Mucosa of gallbladder (tissue), 1 donor: ENCODE measurements at regions not wholly inside any gene's neighbourhood (a gene's known extent, or its start where the extent isn't known, plus 50 kb on each side); places are given as distances from the start of the nearest gene placed in this dataset.

Experiments
- DNase-seq: peaks from one replicate; pipeline ENCODE4 v3.0.0-alpha.2; 2020; ENCODE audit warnings: low spot score
- donor health status: DM: no; HTN: no; CAD: no.

DNA sequence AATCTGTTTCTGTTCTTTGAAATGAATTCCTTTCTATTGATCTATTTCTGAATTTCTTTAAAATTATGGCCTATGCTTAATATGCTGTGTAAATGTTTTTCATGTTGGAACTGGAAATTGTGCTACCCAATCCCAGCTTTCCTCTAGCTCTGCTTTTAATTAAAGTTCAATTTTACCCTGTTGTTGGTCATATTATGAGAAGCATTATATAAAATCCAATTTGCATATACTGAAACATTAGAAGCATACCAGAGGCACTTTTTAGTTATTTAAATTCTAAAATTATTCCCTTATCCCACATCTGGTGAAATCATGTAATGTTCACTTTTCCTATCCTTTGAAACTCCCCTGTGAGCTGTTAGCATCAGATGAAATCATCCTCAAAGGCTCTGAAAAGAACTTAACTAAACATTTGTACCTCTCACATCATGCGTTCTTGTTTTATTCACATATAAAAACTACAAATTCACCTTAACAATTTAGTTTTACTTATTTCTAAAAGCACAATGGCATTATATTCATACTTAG, 160.6 kb upstream of the COL21A1 start:
- DNase-seq, result no peak

DNA sequence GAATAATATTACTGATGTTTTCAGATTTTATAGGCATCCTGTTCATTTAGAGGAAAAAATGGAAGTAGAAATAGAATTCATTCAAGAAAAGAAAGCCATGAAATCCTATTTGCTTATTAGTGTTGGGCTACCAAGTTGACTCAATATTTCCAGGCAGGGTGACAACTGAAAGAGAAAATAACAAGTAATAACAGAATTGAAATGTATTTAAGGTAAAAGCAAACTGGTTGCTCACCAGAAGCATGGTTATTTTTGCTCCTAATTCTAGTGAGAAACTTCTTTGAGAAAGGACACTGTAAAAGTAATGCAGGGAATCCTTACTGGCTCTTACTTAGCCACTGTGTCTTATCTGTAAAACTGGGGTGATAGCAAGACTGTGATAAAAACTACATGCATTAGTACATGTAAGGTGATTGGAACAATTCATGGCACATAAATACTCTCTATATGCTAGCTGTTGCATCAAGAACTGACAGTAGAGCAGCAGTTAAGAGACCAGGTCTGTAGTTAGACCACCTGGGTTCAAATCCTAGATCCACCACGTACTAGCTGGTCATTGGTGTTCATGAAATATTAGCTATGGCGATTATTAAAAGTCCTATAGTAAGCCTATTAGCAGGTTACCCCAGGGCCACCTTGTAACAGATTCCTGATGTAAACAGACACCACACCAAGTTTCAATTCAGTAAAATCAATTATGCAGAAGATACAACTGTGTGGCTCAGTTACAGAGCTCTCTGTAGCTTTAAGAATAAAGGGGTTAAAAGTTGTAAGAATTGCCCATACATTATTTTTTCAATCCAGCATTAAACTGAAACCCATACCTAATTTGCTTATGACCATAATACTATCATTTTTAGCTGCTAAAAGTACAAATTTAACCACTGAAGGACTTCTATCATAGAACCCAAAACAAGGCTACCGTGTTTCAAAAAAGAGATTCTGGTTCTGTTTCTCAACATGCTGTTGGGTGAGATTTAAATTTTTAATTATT, 159.2 kb upstream of the COL21A1 start:
- no peak for DNase-seq

DNA sequence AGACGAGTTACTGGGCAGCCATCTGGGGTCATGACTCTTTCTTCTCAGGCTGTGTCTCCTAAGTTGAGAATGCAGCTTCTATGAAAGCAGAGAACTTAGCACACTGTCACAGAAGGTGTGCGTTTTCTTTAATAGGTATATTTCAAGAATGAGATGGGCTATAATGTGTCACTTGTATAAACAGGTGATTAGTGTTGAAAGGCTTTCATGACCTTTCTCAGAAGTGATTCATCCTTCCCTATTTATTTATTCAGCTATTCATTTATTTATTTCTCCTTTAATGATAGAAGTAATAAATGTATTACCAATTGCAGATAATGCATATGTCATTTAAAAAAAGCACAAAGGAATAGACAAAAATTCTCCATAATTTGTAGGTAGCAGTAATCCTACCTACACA, 157.2 kb upstream of the COL21A1 start:
- DNase-seq, result no peak

DNA sequence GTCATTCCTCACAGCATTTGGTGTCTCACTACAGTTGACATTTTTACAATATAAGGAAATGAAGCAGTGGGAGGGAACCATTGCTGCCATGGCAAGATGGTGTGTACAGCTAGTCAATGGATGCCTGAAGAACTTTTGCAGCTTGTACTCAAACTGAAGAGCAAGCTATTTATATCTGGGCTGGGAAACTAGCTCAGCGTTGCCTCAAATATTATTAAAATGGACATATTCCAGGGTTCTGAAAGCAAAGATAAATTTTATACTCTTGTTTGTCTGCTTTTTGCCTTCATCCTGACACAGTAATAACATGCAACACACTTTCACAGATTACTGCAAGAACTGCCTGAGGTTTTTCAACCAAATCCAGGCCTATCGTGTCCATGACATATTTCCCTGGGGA, 156.4 kb upstream of the COL21A1 start:
- DNase-seq, result no peak

DNA sequence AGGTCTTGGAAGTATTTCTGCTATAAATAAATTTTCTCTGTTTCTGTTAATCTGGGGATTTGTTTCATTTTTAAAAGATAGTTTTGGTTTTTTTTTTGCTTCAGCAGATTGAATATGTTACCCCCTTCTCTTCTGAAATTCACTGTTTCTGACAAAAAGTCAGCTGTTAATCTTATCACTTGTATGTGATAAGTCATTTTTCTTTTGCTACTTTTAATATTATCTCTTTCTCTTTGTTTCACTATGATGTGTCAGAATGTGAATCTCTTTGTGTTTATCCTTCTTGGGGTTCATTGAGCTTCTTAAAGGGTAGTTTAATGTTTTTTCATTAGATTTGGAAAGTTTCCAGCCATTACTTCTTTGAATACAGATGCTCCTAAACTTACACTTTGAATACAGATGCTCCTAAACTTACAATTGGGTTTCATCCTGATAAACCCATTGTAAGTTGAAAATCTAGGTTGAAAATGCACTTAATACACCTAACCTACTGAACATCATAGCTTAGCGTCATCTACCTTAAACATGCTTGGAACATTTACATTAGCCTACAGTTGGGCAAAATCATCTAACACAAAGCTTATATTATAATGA, 154.2 kb upstream of the COL21A1 start:
- no peak for DNase-seq

DNA sequence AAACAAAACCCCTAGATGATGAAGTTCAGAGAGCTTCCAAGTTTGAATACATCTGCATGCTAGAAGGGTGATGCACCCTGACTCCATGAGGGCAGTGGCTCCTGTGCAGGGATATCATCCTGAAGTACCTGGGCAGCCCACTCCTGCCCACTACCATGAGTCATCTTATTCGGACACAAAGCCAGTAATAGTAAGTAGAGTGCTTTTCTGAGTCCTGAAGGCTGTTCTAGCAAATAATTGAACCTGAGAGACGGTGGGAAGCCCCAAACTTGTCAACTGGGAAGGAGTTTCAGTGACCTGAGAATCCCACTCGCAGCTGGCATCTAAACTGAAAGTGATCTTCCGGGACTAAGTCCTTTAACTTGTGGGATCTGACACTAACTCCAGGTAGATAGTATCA, 152.9 kb upstream of the COL21A1 start:
- no peak for DNase-seq

DNA sequence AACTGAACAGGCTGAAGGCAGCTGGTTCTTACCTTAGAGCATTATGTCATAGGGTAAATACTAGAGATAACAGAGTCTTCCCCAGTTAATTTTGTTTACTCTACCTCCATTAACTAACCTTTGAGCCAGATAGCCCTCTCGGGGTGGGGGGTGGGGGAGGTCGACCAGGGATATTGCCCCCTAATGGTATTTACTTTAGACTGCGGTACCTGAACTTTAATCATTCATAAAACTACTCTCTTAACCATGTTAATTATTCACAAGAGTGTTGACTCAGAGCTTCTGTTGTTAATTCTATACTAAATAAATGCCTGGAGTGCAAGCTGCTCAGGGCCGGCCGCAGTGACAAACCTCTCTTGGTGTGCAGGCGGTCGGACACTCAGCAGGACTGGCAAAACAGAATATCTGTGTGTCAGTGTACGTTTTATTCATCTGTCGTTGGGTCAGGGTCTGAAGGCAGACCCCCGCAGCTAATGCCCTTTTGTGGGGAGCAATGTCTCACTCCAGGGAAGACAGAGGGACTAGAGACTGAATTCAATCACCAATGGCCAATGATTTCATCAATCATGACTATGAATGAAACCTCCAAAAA, 152.4 kb upstream of the COL21A1 start:
- peak; percentile 30 for DNase-seq

DNA sequence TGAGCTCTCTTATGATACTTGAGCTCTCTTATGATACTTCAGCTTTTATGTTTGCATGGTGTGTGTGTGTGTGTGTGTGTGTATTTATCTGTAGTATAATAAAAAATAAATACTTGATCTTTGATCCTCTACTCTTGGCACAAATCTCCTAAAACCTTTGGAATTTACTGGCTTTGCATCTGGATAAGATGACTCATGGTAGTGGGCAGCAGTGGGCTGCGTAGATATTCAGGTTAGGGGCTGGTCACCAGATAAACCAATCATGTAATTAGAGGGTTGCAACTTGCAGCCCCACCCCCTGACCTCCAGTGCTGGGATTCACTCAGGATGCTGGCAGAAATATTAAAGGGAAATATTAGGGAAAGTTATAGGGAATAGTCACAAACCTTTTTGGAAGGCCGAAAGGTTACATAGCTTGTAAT, 151.9 kb upstream of the COL21A1 start:
- DNase-seq, result no peak

DNA sequence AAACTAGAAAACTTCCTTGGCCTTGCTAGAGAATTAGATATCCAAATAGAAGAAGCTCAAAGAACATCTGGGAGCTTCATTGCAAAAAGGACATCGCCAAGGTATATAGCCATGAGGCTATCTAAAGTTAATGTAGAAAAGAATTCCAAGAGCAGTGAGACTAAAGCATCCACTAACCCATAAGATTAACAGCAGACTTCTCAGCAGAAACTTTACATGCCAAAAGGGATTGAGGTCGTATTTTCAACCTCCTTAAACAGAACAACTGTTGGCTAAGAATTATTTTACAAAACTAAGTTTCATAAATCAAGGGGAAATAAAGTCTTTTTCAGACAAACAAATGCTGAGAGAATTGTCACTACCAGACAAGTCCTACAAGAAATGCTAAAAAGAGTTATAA, 149.1 kb upstream of the COL21A1 start:
- no peak for DNase-seq

DNA sequence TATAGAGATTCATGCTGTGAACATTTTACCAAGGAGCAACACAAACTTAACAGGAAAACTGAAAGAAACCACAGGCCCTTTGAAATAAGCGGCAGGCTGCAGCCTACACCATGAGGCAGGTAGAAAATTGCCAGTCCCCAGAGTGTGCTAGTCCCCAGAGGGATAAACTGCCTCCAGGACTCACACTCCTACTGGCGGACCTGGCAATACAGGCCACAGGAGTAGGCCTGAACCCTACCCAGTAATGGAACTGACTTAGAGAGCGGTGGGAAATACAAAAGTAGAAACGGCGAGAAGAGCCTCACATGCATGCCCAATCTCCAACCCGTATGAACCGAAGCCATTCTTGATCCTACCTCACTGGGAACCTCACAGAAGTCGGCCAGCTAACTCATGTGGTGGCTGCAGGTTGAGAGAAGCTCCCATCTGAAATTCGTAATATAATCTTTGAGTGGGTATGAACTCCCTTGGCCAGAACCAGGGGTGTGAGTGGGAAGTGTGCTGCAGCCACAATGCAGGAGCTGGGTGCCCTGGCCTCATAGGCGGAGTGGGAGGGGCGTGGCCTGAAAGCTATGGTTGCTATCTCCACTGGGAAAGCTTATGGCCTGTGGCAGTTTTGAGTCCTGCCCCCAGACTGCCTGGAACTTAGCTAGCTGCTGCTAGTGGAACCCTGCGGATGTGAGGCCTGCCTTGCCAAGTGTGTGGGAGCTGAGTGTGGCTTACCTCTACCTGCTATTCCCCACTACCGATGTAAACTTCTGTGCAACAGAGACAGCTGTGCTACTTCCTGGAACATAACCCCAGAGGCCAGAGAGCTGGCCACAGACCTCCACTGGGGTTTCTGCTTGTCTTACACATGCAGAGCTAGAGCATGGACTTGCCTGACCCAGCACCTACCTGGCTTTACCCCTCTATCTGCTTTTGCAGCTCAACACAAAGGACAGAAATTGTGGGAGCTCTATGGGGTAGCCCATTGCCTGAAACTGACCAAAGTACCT, 146.5 kb upstream of the COL21A1 start:
- DNase-seq, result no peak

DNA sequence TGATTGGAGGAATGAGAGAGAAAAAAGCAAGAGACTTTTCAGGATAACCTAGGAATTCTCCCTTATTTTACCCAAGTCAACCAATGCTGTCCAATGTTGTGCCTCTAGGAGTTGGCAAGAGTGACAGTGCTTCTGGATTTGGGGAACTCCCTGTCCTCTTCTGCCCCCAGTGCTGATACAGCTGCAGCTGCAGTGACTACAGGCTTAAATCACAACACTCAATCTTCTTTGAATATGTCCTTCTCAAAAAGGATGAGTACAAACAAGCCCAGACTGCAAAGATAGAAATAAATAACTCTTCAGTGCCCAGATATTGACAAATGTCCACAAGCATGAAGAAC, 141.0 kb upstream of the COL21A1 start:
- no peak for DNase-seq

DNA sequence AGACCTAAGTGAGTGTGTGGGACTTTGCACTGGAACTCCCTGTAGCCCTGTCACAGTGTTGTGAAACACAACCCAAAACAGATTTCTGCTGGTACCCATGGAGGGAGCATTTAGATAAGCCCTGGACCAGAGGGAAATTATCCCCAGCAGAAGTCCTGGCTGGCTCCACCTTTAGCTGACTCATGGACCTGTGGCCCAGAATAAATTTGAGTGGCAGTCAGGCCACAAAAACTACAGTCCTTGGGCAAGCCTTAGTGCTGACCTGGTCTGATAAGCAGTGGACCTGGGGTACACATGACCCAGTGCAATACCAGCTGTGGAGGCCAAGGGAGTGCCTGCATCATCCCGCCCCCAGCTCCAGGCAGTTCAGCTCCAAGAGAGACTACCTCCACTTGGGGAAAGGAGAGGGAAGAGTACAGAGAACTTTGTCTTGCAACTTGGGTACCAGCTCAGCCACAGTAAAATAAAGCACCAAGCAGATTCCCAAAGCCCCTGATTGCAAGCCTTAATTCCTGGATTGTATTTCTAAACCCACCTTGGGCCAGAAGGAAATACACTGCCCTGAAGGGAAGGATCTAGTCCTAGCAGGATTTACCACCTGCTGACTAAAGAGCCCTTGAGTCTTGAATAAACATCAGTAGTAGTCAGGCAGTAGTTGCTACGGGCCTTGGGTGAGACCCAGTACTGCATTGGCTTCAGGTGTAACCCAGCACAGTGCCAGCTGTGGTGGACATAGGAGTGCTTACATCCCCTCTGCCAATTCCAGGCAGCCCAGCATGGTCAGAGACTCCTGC, 140.4 kb upstream of the COL21A1 start:
- no peak for DNase-seq

DNA sequence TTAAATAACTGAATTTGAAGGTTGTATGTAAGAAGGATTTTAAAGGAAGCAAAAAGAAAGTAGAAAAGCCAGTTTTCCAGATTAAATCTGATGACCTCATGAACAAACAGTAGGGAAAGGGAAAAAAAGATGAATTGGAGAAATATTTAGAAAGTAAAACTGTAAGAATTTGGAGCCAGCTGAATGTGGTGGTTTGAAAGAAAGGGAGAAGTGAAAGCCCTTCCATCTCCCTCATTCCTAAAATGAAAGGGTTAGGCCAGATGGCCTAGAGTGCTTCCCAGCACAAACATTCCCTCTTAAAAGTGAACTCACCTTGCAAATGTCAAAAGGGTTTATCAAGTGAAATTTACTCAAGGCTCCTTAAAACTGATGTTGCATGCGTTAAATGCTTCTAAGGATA, 139.3 kb upstream of the COL21A1 start:
- DNase-seq, result no peak

DNA sequence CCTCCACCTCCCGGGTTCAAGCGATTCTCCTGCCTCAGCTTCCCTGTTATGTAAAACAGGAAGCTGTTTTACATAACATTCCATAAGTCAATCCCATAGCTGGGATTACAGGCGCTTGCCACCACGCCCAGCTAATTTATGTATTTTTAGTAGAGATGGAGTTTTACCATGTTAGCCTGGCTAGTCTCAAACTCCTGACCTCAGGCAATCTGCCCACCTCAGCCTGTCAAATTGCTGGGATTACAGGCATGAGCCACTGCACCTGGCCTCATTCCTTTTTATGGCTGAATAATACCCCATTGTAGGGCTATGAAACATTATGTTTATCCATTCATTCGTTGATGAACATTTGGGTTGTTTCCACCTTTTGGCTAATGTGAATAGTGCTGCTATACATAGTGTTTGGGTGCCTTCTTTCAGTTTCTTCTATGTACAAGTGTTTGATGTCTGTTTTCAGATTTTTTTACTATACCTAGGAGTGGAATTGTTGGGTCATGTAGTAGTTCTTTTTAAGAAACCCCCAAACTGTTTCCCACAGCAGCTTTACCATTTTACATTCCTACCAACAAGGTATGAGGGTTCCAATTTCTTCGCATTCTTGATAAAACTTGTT, 138.7 kb upstream of the COL21A1 start:
- no peak for DNase-seq

DNA sequence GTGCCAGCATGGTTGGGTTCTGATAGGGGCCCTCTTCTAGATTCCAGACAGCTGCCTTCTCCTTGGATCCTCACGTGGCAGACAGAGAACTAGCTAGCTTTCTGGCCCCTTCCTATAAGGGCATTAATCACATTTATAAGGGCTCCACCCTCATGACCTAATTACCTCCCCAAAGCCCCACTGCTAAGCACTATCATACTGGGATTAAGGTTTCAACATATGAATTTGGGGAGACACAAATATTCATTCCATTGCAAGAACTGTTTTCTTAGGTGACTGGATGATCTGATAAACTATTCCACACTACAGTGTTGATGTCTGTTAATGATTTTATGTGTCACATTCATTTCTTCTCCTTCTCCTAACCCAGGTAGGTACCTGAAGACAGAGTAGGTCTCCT, 135.8 kb upstream of the COL21A1 start:
- DNase-seq, result no peak

DNA sequence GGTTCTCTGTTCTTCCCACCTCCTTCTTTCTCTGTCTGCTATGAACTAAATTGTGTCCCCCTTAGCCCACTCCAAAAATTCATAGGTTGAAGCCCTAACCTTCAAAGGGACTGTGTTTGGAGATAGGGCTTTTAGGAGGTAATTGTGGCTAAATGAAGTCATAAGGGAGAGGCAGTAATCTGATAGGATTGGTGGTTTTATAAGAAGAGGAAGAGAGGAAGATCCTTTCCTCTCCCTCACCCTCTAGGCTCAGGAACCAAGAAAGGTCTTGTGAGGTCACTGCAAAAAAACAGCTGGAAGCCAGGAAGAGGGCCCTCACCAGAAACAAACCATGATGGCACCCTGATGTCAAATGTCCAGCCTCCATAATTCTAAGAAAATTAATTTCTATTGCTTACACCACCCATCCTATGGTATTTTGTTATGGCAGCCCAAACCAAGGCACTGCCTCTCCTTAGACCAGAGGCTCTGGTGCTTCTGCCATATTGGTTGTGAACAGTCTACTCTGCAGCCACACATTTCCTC, 135.1 kb upstream of the COL21A1 start:
- DNase-seq, result no peak

DNA sequence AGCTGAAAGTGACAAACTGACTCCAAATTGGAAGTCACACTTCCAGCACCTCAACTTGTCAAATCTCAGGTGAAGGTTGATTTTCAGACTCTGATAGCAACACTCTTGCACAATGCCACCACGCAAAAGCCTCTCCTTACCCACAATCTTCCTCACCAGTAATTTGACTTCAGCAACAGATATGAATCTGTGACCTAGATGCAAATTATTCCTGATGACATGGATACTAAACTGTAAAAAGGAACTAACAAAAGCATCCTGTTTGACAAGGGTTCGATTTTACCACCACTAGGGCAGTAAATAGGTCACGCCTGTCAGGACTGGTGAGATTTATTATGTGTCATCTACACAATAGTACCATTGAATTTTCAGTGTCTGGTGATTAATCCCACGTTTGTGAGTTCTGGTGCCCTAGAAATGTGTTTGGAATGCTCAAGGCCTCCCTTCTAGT, 134.4 kb upstream of the COL21A1 start:
- DNase-seq, result no peak

DNA sequence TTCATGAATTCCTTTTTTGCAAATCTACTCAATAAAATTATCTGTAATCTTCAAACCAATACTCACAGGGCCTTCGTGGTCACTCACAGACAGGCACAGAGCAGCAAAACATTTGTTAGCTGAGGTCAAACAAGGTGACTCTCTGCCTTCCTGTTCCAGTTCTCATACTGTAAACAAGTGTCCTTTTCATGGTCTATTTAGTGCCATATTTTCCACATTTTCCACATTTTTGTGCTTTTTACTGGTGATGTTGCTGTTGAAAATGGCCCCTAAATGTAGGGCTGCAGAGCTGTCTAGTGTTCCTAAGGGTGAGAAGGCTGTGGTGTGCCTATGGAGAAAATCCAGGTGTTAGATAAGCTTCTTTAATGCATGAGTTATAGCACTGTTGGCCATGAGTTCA, 133.1 kb upstream of the COL21A1 start:
- no peak for DNase-seq

DNA sequence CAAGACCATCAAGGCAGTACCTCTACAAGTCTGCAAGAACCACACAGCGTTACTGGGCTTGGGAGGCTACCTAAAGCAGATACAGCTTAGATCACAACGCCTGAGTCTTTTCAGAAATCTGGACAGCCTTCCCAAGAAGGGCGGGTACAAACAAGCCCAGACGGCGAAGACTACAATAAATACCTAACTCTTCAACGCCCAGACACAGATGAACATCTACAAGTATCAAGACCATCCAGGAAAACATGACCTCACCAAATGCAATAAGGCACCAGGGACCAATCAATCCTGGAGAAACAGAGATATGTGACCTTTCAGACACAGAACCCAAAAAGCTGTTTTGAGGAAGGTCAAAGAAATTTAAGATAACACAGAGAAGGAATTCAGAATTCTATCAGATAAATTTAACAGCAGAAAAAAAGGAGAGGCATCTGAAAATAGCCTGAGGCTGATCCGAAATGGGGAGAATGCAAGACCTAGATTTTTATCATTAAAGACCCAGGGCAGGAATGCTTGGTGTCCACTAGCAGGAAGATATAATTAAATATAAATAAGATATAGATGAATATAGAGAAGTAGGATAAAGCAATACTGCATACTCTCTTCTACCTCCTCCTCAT, 131.7 kb upstream of the COL21A1 start:
- no peak for DNase-seq
